HG03039 (cell line): ENCODE measurements at regions not wholly inside any gene's neighbourhood (a gene's known extent, or its start where the extent isn't known, plus 50 kb on each side); places are given as distances from the start of the nearest gene placed in this dataset.

ENCODE experiments used
- ATAC-seq: cut with Tn5 transposase; IDR thresholded peaks from one replicate; pipeline ENCODE4 v1.9.1; 2021; ENCODE audit warnings: mild to moderate bottlenecking, moderate library complexity; ENCODE audit not compliant: unreplicated experiment

DNA sequence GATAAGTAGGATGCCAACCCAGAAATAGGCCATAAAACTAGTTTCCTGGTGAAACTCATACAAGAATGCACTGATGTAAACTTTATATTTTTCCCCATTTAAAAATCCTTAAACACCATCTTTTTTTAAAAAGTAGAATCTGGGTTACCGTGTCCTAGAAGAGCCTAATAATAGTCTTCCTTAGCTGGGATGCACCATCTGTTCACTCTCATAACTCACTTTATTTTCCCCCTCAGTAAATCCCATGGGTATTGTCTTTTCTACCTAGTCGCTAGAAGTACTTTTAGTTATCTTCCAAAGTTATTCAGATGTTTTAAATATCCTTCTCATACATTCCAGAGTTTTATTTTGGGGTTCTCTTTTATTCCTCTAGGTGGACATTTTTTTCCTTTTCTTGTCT lies 250.2 kb downstream of the PLA2G4A start:
- ATAC-seq: no peak

DNA sequence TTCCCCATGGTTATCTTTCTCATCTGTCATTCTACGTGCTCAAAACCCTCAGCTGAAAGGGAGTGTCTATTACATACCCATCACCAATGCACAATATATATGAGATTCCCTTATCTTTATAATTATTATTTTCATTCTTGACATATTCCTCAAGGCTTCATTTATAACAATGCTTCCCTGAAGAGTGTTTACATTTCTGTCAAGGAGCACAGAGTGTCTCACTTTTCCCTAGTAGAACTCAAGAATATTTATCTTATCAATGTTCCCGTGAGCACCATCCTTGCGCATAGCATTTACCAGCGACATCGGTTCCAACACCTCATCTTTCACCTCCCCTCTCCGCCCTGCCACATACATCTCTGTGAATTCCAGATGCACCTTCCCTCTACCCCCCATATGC lies 250.6 kb downstream of the PLA2G4A start:
- ATAC-seq: no peak

DNA sequence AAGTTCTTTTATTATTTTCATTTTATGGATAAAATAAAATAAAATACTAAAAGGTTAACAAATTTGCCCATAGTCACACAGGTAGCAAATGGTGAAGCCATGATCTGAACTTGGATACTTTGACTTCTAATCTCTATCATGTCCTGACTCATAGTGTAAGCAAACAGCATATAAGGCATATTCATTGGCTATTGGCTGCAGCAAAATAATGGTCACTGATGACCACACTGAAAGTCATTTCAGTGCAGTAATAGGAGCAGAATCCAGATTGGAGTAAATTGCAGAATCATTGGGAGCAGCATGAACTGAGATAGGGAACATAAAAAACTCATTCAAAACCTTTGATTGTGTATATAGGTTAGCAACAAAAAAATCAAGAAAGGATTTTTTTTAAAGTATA lies 262.9 kb downstream of the PLA2G4A start:
- ATAC-seq: no peak

DNA sequence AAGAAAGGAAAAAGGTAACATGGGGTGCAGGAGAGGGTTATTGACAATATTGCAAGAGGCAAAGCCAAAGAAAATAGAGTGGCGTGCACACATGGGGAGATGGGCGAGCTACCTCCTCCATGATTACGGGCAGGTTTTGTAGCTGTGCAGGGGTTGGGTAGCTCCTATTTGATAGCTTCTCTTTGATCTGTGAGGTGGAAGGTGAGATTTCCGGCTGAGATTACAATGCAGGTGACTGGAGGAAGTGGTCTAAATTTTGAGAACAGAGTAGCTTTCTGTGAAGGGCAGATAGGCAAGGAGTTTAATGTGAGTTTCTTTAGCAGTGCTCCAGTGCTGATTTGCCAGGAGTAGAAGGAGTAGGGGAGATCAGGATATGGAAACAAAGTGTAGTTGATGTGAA lies 263.4 kb downstream of the PLA2G4A start:
- no peak for ATAC-seq

DNA sequence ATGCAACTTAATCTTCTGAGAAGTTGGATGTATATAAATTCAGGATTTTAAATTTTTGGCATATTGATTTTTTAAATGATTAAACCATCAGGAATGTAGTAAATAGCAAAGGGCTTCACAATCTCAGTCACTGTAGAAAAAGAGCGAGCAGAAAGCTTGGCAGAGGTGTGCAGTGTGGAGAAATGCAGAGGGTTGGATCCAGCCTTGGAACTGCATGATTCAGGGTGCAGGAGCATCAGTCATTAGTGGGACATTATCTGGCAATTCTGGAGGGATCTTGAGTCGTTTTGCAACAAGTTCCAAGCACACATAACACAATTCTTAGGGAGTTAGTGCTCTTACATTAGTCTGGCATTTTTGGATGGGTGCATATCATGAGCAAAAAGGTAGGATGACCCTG lies 267.9 kb downstream of the PLA2G4A start:
- ATAC-seq: no peak

DNA sequence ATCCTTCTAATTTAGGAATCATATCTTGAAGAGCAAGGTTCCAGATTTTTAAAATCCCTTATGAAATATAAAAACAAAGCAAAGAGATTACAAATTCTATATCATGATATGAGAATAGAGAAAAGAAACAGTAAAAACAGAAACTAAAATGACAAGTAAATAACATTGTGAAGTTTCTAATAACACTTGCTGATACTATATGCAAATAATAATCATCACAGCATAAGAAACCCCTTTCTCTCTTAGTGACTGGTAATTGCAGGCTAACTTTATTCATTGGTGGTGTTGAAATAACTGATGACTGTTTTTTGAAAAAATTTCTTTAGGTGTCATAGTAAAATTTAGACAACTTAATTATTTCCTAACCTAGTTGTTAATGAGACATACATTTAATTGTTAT lies 281.6 kb downstream of the PLA2G4A start:
- ATAC-seq: no peak

DNA sequence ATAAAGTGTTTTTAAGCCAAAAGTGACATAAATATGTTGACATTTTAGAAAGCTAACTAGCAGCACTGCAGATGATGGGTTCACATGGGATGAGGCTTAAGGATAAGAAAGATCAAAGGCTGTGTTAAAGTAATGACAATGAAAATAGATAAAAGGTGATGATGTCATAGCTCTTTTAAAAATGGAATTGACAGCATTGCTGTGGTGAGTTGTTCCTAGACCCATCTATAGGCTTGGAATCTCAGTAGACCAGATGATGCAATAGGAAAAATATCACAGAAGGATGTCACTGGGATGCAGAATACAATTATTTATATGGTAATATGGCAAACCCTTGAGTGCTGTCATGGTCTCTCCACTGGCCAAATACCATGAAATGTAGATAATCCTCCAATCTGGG lies 286.0 kb downstream of the PLA2G4A start:
- ATAC-seq: no peak

DNA sequence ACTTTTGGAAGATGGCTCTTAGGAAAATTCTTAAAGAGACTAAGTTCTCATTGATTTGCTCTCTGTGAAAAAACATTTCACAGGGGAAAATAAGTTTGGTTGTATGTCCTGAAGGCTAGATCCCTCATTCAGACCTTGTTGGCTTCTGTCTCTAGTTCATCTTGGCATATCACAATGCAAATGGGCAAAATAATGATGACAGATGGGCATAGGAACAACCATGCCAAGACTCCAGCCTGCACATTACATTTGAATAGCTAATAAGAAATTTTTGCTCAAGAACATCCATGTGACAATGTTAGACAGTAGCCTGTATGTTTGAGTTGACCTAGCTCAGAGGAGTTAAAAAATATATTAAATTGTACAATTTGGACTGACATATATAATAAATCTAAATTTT lies 292.9 kb downstream of the PLA2G4A start:
- ATAC-seq: no peak

DNA sequence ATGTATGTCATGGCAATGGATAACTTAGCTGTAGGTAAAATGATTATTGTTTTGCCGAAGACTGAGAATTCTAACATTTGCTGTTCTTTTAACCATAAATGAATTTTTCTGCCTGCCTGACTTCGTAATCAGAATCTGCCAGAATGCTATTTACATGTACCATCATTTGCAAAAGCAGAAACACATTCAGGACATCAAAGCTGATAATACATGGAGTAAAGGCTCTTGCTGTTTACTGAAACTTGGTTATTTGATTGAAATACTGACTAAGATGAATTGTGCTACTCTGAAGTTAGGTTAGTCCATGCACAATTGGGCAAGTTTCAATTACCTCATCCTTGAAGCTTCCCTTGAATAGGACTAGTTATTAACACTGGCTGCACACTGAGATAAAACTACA lies 293.8 kb downstream of the PLA2G4A start:
- no peak for ATAC-seq

DNA sequence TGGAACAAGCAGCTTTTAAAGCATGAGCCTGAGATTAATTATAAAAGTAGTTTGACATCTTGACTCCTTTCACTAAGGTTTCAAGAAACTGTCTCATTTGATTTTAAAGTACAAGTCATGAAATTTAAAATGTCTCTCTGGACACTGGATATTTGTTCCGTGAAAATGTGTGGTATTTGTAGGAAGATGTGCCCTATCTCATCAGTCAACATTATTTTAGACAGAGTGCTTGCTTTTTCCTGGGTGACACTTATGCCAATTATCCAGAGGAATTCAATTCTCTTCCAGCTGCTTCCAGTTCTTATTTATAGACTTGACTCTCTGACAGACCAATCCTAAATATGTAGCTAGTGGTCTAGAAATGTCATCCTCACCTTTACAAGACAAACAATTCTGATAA lies 300.4 kb downstream of the PLA2G4A start:
- ATAC-seq: no peak

DNA sequence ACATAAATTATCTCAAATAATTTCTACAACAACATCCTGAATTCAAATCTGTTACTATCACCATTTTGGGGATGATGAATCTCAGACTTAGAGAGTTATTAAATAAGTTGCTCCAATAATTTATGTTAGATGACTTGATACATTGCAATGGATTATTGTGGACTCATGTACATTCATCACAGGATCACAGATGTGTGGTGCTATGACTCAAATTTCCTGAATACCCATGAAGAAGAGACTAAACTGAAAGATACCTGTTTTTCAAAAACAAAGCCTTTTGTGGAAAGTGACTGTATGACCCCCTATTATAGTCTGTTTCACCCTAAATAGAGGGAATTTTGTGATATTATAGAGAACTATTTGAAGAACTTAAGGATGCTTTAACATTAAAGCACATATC lies 315.0 kb downstream of the PLA2G4A start:
- ATAC-seq: no peak

DNA sequence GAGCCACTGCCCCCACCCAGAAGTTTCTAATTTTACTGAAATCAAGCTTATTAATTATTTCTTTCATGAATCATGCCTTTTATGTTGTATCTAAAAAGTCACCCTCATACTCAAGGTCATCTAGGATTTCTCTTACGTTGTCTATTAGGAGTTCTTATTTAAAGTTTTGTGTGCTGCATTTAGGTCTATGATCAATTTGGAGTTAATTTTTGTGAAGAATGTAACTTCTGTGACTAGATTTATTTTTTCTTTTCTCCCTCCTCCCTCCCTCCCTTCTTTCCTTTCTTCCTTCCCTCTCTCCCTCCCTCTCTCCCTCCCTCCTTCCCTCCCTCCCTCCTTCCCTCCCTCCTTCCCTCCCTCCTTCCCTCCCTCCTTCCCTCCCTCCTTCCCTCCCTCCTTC lies 317.6 kb downstream of the PLA2G4A start:
- ATAC-seq: no peak

DNA sequence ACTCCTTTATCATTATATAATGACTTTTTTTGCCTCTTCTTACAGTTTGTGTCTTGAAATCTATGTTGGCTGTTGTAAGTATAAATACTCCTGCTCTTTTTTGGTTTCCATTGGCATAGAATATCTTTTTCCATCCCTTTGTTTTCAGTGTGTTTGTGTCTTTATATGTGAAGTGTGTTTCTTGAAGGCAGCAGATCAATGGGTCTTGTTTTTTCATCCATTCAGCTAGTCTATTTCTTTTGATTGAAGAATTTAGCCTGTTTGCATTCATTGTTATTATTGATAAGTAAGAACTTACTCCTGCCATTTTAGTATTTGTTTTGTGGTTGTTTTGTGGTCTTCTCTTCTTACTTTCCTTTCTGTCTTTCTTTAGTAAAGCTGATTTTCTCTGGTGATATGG lies 322.8 kb downstream of the PLA2G4A start:
- no peak for ATAC-seq

DNA sequence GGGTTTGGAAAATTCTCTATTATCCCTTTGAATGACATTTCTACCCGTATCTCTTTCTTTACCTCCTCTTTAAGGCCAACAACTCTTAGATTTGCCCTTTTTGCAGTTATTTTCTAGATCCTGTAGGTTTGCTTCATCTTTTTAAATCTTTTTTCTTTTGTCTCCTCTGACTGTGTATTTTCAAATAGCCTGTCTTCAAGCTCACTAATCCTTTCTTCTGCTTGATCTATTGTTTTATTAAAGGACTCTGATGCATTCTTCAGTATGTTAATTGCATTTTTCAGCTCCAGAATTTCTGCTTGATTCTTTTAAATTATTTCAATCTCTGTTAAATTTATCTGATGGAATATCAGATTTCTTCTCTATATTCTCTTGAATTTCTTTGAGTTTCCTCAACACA lies 324.3 kb downstream of the PLA2G4A start:
- ATAC-seq: no peak

DNA sequence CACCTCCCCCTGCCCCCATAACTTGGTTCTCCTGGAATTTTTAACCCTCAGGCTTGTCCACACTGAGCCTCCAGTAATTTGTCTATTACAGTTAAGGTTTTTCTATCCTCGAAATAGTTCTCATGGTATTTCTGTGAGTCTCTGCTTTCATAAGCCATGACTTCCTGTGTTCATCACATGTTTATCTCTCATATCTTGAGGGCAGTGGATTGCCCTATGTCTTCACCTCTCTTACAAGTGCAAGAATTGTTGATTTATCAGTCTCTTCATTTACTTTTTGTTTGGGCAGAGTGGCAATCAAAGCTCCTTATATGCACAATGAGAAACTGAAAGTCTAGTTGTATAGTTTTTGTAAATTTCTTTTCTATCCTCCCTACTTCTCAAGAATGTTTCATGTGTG lies 328.4 kb downstream of the PLA2G4A start:
- ATAC-seq: no peak

DNA sequence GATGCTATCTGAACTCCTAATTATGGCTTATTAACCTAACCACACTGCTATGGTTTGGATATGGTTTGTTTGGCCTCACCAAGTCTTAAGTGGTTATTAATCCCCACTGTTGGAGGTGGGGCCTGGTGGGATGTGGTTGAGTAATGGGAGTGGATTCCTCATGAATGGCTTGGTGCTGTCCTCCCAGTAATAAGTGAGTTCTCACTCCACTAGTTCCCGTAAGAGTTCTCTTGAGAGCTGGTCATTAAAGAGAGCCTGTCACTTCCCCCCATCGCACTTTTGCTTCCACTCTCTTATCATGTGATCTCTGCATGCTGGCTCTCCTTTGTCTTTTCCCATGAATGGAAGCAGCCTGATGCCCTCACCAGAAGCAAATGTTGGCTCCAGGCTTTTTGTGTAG lies 328.8 kb downstream of the PLA2G4A start:
- no peak for ATAC-seq

DNA sequence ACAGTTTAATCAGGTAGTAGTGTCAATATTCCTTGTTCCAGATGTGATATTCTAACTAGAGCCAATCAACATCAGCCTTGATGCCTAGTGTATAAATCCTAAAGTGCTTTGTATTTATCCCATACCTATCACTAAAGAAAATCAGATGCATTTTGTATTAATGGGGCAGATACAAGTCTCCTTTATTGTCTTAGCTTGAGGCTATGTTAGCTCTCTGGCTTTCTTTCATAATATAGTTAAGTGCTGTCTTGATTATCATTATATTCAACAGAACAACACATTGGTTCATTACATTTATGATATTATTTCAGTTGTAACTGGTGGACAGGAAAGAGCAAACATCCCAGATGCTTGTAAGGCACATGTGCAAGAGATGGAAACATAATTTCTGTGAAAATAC lies 338.8 kb downstream of the PLA2G4A start:
- no peak for ATAC-seq

DNA sequence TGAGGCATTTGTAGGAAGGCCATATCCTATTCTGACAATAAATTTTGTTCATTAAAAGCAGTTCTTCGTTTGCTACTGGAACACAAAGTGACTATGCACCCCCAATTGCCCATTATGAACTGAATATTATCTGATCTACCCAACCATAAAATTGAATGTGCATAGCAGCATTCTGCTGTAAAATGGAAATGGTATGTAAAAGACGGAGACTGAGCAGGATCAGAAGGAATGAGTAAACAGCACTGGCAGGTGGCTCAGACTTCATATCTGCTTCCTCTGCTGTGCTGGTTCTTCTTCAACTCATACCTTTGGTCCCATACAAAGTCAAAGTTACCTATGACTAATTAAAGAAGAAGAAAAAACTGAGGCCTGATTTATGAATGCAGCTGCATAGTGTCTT lies 339.5 kb downstream of the PLA2G4A start:
- ATAC-seq: no peak

DNA sequence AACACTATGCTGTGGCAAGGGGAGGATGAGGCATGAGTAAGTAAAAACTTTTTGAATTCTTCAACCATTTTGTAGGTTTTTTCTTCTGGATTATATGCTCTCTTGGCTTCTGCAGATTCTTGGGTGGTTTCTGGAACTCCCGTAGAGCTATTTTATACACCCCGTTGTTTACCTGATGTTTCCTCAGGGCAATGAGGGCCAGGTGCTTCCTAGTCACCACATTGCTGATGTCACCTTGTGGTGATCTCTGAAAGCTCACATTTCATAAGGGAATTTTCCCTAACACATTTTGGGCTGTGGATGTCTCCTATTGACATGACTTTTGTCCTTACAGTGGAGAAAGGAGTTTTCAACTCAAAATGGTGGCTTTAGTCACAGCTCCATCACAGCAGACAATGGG lies 356.6 kb downstream of the PLA2G4A start:
- no peak for ATAC-seq

DNA sequence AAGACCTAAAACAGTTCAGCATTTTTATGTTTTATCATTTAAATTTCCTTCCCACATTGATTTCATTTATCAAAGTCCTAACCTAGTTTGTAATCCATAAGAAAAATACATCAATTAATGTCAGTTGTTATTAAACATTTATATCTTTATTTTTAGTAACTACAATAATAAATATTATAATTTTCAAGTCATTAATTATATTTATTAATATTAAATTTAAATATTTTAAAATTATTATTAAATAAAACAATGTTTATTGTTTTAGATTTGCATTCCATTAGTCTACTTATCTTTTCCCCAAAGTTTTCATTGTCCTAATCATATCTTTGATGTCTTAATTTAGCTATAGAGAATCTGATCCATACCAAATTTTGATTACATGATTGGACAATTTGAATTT lies 368.9 kb downstream of the PLA2G4A start:
- no peak for ATAC-seq

DNA sequence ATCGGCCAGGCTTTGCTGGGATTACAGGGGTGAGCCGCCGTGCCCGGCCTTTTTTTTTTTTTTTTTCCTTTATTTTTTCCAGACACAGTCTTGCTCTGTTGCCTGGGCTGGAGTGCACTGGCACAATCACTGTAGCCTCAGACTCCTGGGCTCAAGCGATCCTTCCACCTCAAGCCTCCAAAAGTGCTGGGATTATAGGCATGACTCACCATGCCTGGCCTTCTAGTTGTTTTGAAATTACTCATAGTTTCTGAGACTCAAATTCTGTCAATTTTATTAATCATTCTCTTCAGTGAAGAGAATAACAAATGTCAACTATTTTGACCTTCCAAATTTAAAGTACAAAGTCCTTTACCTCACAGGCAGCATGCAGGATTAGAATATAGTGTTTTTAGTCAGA lies 374.5 kb downstream of the PLA2G4A start:
- no peak for ATAC-seq

DNA sequence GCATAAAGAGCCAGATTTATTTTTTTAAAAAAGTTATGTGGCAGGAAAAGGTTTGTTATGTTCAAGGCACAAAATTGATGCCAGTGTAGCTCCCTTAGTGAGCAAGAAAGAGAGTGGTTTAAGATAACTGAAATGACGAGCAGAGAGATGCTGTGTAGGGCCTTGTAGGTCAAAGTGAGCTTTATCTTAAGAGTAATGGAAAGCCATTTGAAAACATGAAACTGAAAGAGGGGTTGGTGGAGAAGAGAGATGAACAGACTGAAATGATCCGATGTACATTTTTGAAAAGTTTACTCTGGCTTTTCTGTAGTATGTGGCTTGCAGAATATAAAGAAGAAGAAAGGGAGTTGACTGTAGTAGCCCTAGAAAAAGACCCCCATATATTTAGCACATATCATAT lies 383.6 kb downstream of the PLA2G4A start:
- ATAC-seq: no peak

DNA sequence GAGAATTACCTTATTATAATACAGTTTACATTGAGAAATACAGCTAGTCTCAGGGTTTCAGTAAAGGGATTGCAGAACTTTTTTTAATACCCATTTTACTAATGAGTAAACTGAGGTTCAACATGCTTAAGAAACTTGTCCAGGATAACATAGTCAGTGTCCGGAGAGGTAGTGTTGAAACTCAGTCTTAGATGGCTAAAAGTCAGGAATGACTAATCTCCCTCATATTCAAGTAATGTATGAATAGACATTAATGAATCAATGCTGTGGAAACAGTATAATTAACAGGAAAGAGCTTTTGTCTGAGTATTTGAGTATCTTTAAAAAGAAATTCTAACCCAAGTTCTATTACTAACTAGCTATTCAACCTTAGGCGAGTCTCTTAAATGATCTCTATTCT lies 397.6 kb downstream of the PLA2G4A start:
- ATAC-seq: no peak

DNA sequence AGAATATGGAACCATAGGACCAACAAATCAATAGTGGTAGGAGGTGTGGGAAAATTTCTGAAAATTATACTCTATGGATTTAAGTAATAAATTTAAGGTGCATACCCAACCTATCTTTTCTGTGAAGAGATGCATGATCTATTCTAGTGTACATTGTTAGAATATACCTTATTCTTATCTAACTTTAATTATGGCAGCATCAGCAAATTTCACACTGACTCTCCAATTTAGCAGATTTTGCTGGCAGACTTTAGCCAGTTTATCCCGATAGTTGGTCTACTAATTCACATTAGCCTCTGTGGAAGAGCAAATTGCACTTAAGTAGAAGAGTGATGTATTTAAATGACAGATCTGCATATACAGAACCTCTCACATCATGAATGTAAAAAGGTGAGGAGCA lies 400.0 kb downstream of the PLA2G4A start:
- ATAC-seq: no peak
